GM23338 (cell line): ENCODE measurements at regions not wholly inside any gene's neighbourhood (a gene's known extent, or its start where the extent isn't known, plus 50 kb on each side); places are given as distances from the start of the nearest gene placed in this dataset.

Source experiments
- EZH2phosphoT487 ChIP-seq: fragments of 200-600 bp; sonication (generic); IDR thresholded peaks from one replicate; pipeline ENCODE4 v1.8.1; 2018; ENCODE audit warnings: antibody characterized with exemption; ENCODE audit not compliant: unreplicated experiment
- POLR2AphosphoS5 ChIP-seq: IDR thresholded peaks from 2 replicates; pipeline ENCODE4 v1.6.1; 2016; ENCODE audit warnings: antibody characterized with exemption, low read depth
- TF ChIP-seq, protein P1 (sequence below): IDR thresholded peaks from one replicate; pipeline ENCODE4 v1.6.1; 2018; ENCODE audit warnings: antibody characterized with exemption; ENCODE audit not compliant: unreplicated experiment
- TF ChIP-seq, protein P2 (sequence below), 2 experiments: fragments of 200-600 bp in 1 of 2; sonication (generic) in 1 of 2; conservative IDR thresholded peaks; 2 replicates each; pipeline versions ENCODE4 v1.5.1 to v1.6.1; 2016 to 2017; ENCODE audit warnings: antibody characterized with exemption in 2 of 2, low read depth in 2 of 2, mild to moderate bottlenecking in 2 of 2, moderate library complexity in 1 of 2

DNA sequence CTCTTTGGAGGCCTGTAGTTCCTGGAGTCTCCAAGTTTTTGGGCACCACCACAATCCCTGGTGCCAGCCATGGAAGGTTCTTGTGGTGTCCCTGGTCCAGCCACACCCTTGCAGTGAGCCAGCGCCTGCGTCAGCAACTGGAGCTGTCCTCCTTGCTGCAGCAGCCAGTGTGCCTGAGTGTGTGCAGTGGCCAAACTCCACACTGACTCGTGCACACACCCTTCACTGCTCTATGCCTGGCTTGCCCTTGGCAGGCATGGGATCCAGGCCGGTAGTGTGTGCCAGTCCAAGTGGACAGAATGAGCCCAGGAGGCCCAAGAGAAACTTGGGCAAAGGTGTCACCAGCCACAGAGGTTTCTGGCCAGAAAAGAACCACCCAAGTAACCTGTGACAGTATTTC, 1074.0 kb downstream of the PCDH18 start:
- TF ChIP-seq, protein P1, sequence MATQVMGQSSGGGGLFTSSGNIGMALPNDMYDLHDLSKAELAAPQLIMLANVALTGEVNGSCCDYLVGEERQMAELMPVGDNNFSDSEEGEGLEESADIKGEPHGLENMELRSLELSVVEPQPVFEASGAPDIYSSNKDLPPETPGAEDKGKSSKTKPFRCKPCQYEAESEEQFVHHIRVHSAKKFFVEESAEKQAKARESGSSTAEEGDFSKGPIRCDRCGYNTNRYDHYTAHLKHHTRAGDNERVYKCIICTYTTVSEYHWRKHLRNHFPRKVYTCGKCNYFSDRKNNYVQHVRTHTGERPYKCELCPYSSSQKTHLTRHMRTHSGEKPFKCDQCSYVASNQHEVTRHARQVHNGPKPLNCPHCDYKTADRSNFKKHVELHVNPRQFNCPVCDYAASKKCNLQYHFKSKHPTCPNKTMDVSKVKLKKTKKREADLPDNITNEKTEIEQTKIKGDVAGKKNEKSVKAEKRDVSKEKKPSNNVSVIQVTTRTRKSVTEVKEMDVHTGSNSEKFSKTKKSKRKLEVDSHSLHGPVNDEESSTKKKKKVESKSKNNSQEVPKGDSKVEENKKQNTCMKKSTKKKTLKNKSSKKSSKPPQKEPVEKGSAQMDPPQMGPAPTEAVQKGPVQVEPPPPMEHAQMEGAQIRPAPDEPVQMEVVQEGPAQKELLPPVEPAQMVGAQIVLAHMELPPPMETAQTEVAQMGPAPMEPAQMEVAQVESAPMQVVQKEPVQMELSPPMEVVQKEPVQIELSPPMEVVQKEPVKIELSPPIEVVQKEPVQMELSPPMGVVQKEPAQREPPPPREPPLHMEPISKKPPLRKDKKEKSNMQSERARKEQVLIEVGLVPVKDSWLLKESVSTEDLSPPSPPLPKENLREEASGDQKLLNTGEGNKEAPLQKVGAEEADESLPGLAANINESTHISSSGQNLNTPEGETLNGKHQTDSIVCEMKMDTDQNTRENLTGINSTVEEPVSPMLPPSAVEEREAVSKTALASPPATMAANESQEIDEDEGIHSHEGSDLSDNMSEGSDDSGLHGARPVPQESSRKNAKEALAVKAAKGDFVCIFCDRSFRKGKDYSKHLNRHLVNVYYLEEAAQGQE, result no peak
- TF ChIP-seq, protein P2, sequence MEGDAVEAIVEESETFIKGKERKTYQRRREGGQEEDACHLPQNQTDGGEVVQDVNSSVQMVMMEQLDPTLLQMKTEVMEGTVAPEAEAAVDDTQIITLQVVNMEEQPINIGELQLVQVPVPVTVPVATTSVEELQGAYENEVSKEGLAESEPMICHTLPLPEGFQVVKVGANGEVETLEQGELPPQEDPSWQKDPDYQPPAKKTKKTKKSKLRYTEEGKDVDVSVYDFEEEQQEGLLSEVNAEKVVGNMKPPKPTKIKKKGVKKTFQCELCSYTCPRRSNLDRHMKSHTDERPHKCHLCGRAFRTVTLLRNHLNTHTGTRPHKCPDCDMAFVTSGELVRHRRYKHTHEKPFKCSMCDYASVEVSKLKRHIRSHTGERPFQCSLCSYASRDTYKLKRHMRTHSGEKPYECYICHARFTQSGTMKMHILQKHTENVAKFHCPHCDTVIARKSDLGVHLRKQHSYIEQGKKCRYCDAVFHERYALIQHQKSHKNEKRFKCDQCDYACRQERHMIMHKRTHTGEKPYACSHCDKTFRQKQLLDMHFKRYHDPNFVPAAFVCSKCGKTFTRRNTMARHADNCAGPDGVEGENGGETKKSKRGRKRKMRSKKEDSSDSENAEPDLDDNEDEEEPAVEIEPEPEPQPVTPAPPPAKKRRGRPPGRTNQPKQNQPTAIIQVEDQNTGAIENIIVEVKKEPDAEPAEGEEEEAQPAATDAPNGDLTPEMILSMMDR (conservative IDR thresholded peaks at IDR 0.05; ENCODE audit: low read depth in 2 of 2), result no peak
- TF ChIP-seq EZH2phosphoT487, result no peak
- no peak for TF ChIP-seq POLR2AphosphoS5
